Right atrium auricular region (tissue), 2 donors: ENCODE measurements at regions not wholly inside any gene's neighbourhood (a gene's known extent, or its start where the extent isn't known, plus 50 kb on each side); places are given as distances from the start of the nearest gene placed in this dataset.

Experiments
- DNase-seq: peaks from one replicate; pipeline ENCODE4 v3.0.0-alpha.2; 2019; ENCODE audit warnings: low spot score
- H3K27ac ChIP-seq, 2 donors: fragments of 200-600 bp; sonication (generic); 1 replicate in 1 of 2; 2 replicates in 1 of 2; pipeline ENCODE4 v1.5.1; 2016 to 2019
- H3K27me3 ChIP-seq, 2 donors: fragments of 200-600 bp; sonication (generic); one replicate each; pipeline versions ENCODE4 v1.5.1 to v1.6.0; 2017 to 2019
- H3K36me3 ChIP-seq: fragments of 200-600 bp; sonication (generic); one replicate; pipeline ENCODE4 v1.5.1; 2016
- H3K4me1 ChIP-seq, 2 donors: fragments of 200-600 bp; sonication (generic); one replicate each; pipeline versions ENCODE4 v1.5.1 to v1.6.0; 2017 to 2019
- H3K4me3 ChIP-seq, 2 donors: fragments of 200-600 bp; sonication (generic); 1 replicate in 1 of 2; 2 replicates in 1 of 2; pipeline ENCODE4 v1.5.1; 2017 to 2019; ENCODE audit warnings: mild to moderate bottlenecking in 1 of 2, moderate library complexity in 1 of 2
- H3K9me3 ChIP-seq, 2 donors: fragments of 200-600 bp; sonication (generic); one replicate each; pipeline ENCODE4 v1.5.1; 2019
- CTCF ChIP-seq, 2 donors: fragments of 200-600 bp; sonication (generic); IDR thresholded peaks; one replicate each; pipeline ENCODE4 v1.5.1; 2019; ENCODE audit warnings: antibody characterized with exemption in 2 of 2

GRCh38 chr9:75417471-75417870 is 329.2 kb downstream of the OSTF1 start:
- no peak for DNase-seq
- no peaks in the 10 kb centered on the region for H3K36me3 ChIP-seq
- H3K27me3 ChIP-seq, result no peaks in the 10 kb centered on the region
- H3K4me1 ChIP-seq, result no peaks in the 10 kb centered on the region
- H3K27ac ChIP-seq, result no peak overlapping the region
- no peak for TF ChIP-seq CTCF (IDR thresholded peaks at IDR 0.05)
- no peak overlapping the region for H3K4me3 ChIP-seq
- no peaks in the 10 kb centered on the region for H3K9me3 ChIP-seq

DNA sequence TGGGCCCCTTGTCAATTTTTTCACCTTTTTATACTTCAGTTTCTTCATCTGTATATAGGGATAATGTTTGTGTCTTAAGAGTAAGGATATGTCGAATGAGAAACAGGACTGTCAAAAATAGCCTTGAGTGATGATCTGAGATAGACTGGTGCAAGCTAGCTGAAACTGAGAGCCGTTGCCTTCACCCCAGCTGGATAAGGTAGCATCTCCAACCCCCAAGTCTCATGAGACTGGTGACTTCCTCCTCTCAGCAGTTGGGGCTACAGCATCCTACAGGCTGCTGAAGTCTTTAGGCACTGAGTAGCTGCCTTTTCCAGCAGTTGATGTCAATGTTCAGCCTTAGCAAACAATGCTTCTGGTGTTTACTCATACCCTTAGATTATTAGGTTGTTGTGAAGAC is 330.2 kb downstream of the OSTF1 start:
- H3K27ac ChIP-seq, result no peak overlapping the region
- no peak for DNase-seq
- no peaks in the 10 kb centered on the region for H3K27me3 ChIP-seq
- H3K9me3 ChIP-seq, result no peaks in the 10 kb centered on the region
- no peaks in the 10 kb centered on the region for H3K4me1 ChIP-seq
- no peaks in the 10 kb centered on the region for H3K36me3 ChIP-seq
- no peak overlapping the region for H3K4me3 ChIP-seq
- TF ChIP-seq CTCF (IDR thresholded peaks at IDR 0.05), result no peak

DNA sequence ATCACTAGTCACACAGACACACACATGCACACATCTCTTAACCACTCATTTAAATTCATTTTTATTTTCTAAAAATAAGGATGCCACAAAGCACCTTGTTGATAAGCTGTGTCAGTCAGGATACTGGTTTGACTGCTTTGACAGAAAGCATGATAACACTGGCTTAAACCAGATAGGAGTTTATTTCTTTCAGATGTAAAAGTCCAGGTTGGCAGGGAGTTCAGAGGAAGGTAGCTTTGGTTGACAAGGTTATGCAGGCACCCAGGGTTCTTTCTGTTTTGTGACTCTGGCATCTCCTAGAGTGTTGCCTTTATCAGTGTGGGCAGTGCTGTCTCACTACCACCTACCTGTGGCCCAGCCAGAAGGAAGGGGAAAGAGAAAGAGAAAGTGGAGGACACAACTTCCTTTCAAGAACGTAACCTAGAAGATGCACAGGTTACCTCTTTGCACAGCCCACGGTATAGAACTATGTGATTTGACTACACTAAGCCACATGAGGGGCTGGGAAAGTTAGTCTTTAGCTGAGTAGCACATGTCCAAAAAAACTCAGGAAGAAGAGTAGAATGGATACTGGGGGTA is 334.7 kb downstream of the OSTF1 start:
- TF ChIP-seq CTCF (IDR thresholded peaks at IDR 0.05), result no peak
- DNase-seq, result no peak
- H3K9me3 ChIP-seq, result no peaks in the 10 kb centered on the region
- H3K36me3 ChIP-seq, result no peaks in the 10 kb centered on the region
- H3K27me3 ChIP-seq, result no peaks in the 10 kb centered on the region
- H3K4me1 ChIP-seq, result no peaks in the 10 kb centered on the region
- H3K4me3 ChIP-seq, result no peak overlapping the region
- no peak overlapping the region for H3K27ac ChIP-seq

GRCh38 chr9:75429531-75430475 is 341.5 kb downstream of the OSTF1 start:
- no peaks in the 10 kb centered on the region for H3K9me3 ChIP-seq
- no peaks in the 10 kb centered on the region for H3K27me3 ChIP-seq
- H3K36me3 ChIP-seq, result no peaks in the 10 kb centered on the region
- H3K27ac ChIP-seq, result peak overlapping the region in 1 of 2 donors; percentile 47
- no peak overlapping the region for H3K4me3 ChIP-seq
- H3K4me1 ChIP-seq, result peaks cover 0 to 13% of the 10 kb centered on the region in 2 donors
- DNase-seq, result no peak
- no peak for TF ChIP-seq CTCF (IDR thresholded peaks at IDR 0.05)

DNA sequence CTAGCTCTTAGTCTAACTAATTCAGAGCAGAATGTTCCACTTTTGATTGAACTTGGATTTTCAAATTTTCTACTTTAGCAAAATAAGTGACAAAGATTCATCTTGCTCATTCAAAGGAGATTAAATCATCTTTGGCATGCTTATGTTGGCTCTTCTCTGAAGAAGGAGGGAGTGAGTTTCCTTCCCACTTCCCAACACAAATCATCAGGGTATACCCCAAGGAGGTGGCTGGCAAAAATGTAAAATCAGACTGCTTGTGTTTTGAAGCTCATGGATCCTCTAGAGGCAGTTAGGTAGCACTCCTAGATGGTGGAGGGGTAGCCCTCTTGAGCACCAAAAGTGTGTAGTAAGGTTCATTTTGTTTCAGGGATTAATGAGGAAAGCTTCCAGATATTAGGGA is 343.1 kb downstream of the OSTF1 start:
- peaks cover 0 to 13% of the 10 kb centered on the region in 2 donors for H3K4me1 ChIP-seq
- H3K27ac ChIP-seq, result peak overlapping the region; percentile 49 to 68
- H3K27me3 ChIP-seq, result no peaks in the 10 kb centered on the region
- H3K4me3 ChIP-seq, result no peak overlapping the region
- DNase-seq, result no peak
- no peaks in the 10 kb centered on the region for H3K9me3 ChIP-seq
- no peak for TF ChIP-seq CTCF (IDR thresholded peaks at IDR 0.05)
- H3K36me3 ChIP-seq, result no peaks in the 10 kb centered on the region
